ENCODE measurements at regions not wholly inside any gene's neighbourhood (a gene's known extent, or its start where the extent isn't known, plus 50 kb on each side); places are given as distances from the start of the nearest gene placed in this dataset.

GRCh38 chr13:61664801-61665705, 249.4 kb upstream of the PCDH20 start:
- no peak overlapping the region for H3K4me3 ChIP-seq (replicated peaks in 1 of 3; ENCODE audit: insufficient read depth in 1 of 3, low read depth in 1 of 3, low read length in 3 of 3)
- no peaks in the 10 kb centered on the region for H4K20me1 ChIP-seq (replicated peaks; ENCODE audit: control insufficient read depth, extremely low read depth, insufficient read depth, low read length)
- H3K9ac ChIP-seq (replicated peaks; ENCODE audit: extremely low read depth, insufficient read depth, low read length) = no peak overlapping the region
- H3K79me2 ChIP-seq (ENCODE audit: control insufficient read depth, insufficient read depth, low read length) = no peaks in the 10 kb centered on the region
- dilution Hi-C loops (cut with MboI; ENCODE audit: extremely low pct_ligation_motif_present, low sequenced_read_pairs) (no loop called here), intact Hi-C loops (cut with micrococcal nuclease) (no loop called here)
- POLR2A ChIA-PET = no interaction called here
- no peak overlapping the region for H2AFZ ChIP-seq (ENCODE audit: low read depth, low read length)
- H3K4me1 ChIP-seq (ENCODE audit: control insufficient read depth, extremely low read depth, insufficient read depth, low read length) = no peaks in the 10 kb centered on the region
- H3K27ac ChIP-seq (ENCODE audit: insufficient read depth, low read depth, low read length) = no peak overlapping the region
- no peaks in the 10 kb centered on the region for H3K36me3 ChIP-seq (ENCODE audit: control insufficient read depth in 2 of 2, extremely low read depth in 1 of 2, insufficient read depth in 2 of 2, low read length in 2 of 2)
- CTCF ChIA-PET = no interaction called here
- no peaks in the 10 kb centered on the region for H3K27me3 ChIP-seq (ENCODE audit: control insufficient read depth in 2 of 2, insufficient read depth in 2 of 2, low read length in 2 of 2)
- no peaks in the 10 kb centered on the region for H3K9me3 ChIP-seq (replicated peaks; ENCODE audit: control insufficient read depth, insufficient read depth, low read length)
- DNase-seq (ENCODE audit: low read depth, low spot score) (no peak), FAIRE-seq (no peak)
- no TSS peak for BruUV-seq (replicated peaks)
- no peak overlapping the region for H3K4me2 ChIP-seq (ENCODE audit: insufficient read depth, low read length)
- no peak for TF ChIP-seq POLR2A (IDR thresholded peaks at IDR 0.05; ENCODE audit: low read depth, low read length)
- peak; percentile 23 for TF ChIP-seq POLR2AphosphoS5 (IDR thresholded peaks at IDR 0.05; ENCODE audit: insufficient read depth, low read depth, low read length)
- TF ChIP-seq EZH2 (IDR thresholded peaks at IDR 0.05; ENCODE audit: borderline replicate concordance, low read depth, low read length, severe bottlenecking) = no peak
- H3K9me1 ChIP-seq (replicated peaks; ENCODE audit: control insufficient read depth, extremely low read depth, insufficient read depth, low read length) = no peaks in the 10 kb centered on the region

DNA sequence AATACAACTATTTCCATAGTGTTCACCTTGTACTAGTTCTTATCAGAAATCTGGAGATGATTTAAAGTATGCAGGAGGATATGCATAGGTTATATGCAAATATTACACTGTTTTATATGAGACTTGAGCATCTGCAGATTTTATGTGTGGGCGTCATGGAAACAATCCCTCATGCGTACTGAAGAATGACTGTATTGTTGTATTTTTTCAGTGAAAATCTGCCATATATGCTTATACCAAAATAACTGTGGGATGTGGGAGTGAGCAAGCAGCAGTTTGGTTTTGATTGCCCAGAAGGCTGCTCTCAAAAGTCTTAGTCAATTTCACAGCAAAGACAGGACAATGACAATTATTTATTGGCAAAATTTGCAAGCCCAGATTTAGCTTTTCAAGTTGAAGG, 238.8 kb upstream of the PCDH20 start:
- POLR2A ChIA-PET = no interaction called here
- Histone ChIP-seq H3K79me2 (ENCODE audit: control insufficient read depth, insufficient read depth, low read length) (no peaks in the 10 kb centered on the region), H3K9ac (replicated peaks; ENCODE audit: extremely low read depth, insufficient read depth, low read length) (no peak overlapping the region), H3K27me3 (ENCODE audit: control insufficient read depth in 2 of 2, insufficient read depth in 2 of 2, low read length in 2 of 2) (no peaks in the 10 kb centered on the region), H3K4me1 (ENCODE audit: control insufficient read depth, extremely low read depth, insufficient read depth, low read length) (no peaks in the 10 kb centered on the region), H4K20me1 (replicated peaks; ENCODE audit: control insufficient read depth, extremely low read depth, insufficient read depth, low read length) (no peaks in the 10 kb centered on the region), H3K9me3 (replicated peaks; ENCODE audit: control insufficient read depth, insufficient read depth, low read length) (no peaks in the 10 kb centered on the region), H3K36me3 (ENCODE audit: control insufficient read depth in 2 of 2, extremely low read depth in 1 of 2, insufficient read depth in 2 of 2, low read length in 2 of 2) (no peaks in the 10 kb centered on the region), H2AFZ (ENCODE audit: low read depth, low read length) (no peak overlapping the region), H3K27ac (ENCODE audit: insufficient read depth, low read depth, low read length) (no peak overlapping the region), H3K4me3 (replicated peaks in 1 of 3; ENCODE audit: insufficient read depth in 1 of 3, low read depth in 1 of 3, low read length in 3 of 3) (no peak overlapping the region), H3K4me2 (ENCODE audit: insufficient read depth, low read length) (no peak overlapping the region), H3K9me1 (replicated peaks; ENCODE audit: control insufficient read depth, extremely low read depth, insufficient read depth, low read length) (no peaks in the 10 kb centered on the region)
- dilution Hi-C loops (cut with MboI; ENCODE audit: extremely low pct_ligation_motif_present, low sequenced_read_pairs) = no loop called here
- CTCF ChIA-PET = no interaction called here
- DNase-seq (ENCODE audit: low read depth, low spot score) (no peak), FAIRE-seq (no peak)
- no TSS peak for BruUV-seq (replicated peaks)
- intact Hi-C loops (cut with micrococcal nuclease) = no loop called here
- TF ChIP-seq FOS (IDR thresholded peaks at IDR 0.05; ENCODE audit: borderline replicate concordance, insufficient read depth, low read length) = no peak
- no peak for TF ChIP-seq POLR2AphosphoS5 (IDR thresholded peaks at IDR 0.05; ENCODE audit: insufficient read depth, low read depth, low read length)
- TF ChIP-seq, protein P1, sequence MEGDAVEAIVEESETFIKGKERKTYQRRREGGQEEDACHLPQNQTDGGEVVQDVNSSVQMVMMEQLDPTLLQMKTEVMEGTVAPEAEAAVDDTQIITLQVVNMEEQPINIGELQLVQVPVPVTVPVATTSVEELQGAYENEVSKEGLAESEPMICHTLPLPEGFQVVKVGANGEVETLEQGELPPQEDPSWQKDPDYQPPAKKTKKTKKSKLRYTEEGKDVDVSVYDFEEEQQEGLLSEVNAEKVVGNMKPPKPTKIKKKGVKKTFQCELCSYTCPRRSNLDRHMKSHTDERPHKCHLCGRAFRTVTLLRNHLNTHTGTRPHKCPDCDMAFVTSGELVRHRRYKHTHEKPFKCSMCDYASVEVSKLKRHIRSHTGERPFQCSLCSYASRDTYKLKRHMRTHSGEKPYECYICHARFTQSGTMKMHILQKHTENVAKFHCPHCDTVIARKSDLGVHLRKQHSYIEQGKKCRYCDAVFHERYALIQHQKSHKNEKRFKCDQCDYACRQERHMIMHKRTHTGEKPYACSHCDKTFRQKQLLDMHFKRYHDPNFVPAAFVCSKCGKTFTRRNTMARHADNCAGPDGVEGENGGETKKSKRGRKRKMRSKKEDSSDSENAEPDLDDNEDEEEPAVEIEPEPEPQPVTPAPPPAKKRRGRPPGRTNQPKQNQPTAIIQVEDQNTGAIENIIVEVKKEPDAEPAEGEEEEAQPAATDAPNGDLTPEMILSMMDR (IDR thresholded peaks at IDR 0.05; ENCODE audit: extremely low read depth in 1 of 2, insufficient read depth in 1 of 2, low read depth in 1 of 2, low read length in 2 of 2) = no peak
- TF ChIP-seq JUN (IDR thresholded peaks at IDR 0.05; ENCODE audit: borderline replicate concordance, insufficient read depth, insufficient read length, low read depth) = no peak
- no peak for TF ChIP-seq MYC (IDR thresholded peaks at IDR 0.05; ENCODE audit: low read depth, low read length)
- no peak for TF ChIP-seq EZH2 (IDR thresholded peaks at IDR 0.05; ENCODE audit: borderline replicate concordance, low read depth, low read length, severe bottlenecking)
- TF ChIP-seq POLR2A (IDR thresholded peaks at IDR 0.05; ENCODE audit: low read depth, low read length) = no peak
- TF ChIP-seq, protein P2, sequence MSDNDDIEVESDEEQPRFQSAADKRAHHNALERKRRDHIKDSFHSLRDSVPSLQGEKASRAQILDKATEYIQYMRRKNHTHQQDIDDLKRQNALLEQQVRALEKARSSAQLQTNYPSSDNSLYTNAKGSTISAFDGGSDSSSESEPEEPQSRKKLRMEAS (IDR thresholded peaks at IDR 0.05; ENCODE audit: insufficient read depth, insufficient read length) = no peak
- no peak for TF ChIP-seq GATA2 (IDR thresholded peaks at IDR 0.05; ENCODE audit: insufficient read depth, insufficient read length, low read depth, low read length)

Data from endothelial cell of umbilical vein (primary cell).